Activated naive CD8-positive, alpha-beta T cell treated with anti-CD3 and anti-CD28 coated beads, Interleukin-2, amount 50 U/mL, for 24 hours (primary cell): ENCODE measurements at regions not wholly inside any gene's neighbourhood (a gene's known extent, or its start where the extent isn't known, plus 50 kb on each side); places are given as distances from the start of the nearest gene placed in this dataset.

Experiments
- ATAC-seq: fragments of 150-1000 bp; cut with Tn5 transposase; one replicate; pipeline ENCODE4 v1.10.0; 2021
- DNase-seq: peaks from one replicate; pipeline ENCODE4 v3.0.0; 2021
- H3K27ac Mint-ChIP-seq: one replicate; pipeline ENCODE4 v1.8.0; 2021; ENCODE audit warnings: mild to moderate bottlenecking, mixed read lengths
- H3K27me3 Mint-ChIP-seq: one replicate; pipeline ENCODE4 v1.8.0; 2021; ENCODE audit warnings: mixed read lengths
- H3K36me3 Mint-ChIP-seq: one replicate; pipeline ENCODE4 v1.8.0; 2021; ENCODE audit warnings: low read depth, mixed read lengths
- H3K4me1 Mint-ChIP-seq: one replicate; pipeline ENCODE4 v1.8.0; 2021; ENCODE audit warnings: mixed read lengths
- H3K4me3 Mint-ChIP-seq: one replicate; pipeline ENCODE4 v1.8.0; 2021; ENCODE audit warnings: mild to moderate bottlenecking, moderate library complexity, mixed read lengths
- H3K9me3 Mint-ChIP-seq: one replicate; pipeline ENCODE4 v1.8.0; 2021; ENCODE audit warnings: mixed read lengths

- no peaks in the 10 kb centered on the region for H3K36me3 Mint-ChIP-seq
- no peaks in the 10 kb centered on the region for H3K4me1 Mint-ChIP-seq
- no peak for DNase-seq
- no peak overlapping the region for H3K4me3 Mint-ChIP-seq
- ATAC-seq = no peak
- no peak overlapping the region for H3K27ac Mint-ChIP-seq
- no peaks in the 10 kb centered on the region for H3K9me3 Mint-ChIP-seq
- H3K27me3 Mint-ChIP-seq = peaks cover 2% of the 10 kb centered on the region
Observed at GRCh38 chr22:47327241-47327640, 564.8 kb downstream of the TBC1D22A start.

- H3K4me3 Mint-ChIP-seq = no peak overlapping the region
- no peaks in the 10 kb centered on the region for H3K36me3 Mint-ChIP-seq
- H3K27ac Mint-ChIP-seq = no peak overlapping the region
- peaks cover 2% of the 10 kb centered on the region for H3K27me3 Mint-ChIP-seq
- no peaks in the 10 kb centered on the region for H3K4me1 Mint-ChIP-seq
- no peak for ATAC-seq
- DNase-seq = no peak
- H3K9me3 Mint-ChIP-seq = no peaks in the 10 kb centered on the region
Observed at GRCh38 chr22:47325249-47325648, 562.8 kb downstream of the TBC1D22A start.

DNA sequence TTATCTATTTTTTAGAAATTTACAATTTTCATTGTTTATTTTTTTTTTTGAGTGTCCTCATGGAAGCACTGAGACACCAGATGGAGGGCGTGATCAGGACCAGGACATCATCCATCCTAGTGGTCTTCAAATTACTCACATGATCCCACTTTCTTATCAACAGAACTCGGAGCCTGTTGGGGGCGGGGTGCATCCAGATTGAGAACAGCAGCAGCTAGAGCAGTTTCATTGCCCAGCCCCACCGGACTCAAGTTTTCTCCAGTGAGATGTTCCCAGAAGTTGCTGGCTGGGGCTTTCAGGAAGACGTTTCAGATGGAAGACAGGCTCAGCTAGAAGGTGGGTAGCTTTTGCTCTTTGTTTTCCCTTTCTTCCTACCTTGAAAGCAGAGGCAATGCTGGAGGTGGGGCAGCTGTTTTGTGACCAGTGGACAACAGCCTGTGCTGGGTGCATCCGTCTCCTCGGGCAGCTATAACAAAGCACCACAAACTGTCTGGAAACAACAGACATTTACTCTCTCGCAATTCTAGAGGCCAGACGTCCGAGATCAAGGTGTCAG lies 562.1 kb downstream of the TBC1D22A start:
- no peaks in the 10 kb centered on the region for H3K4me1 Mint-ChIP-seq

GRCh38 chr22:47323518-47323917 lies 561.1 kb downstream of the TBC1D22A start:
- Mint-ChIP-seq H3K9me3 (no peaks in the 10 kb centered on the region), H3K36me3 (no peaks in the 10 kb centered on the region), H3K27ac (no peak overlapping the region), H3K27me3 (peaks cover 6% of the 10 kb centered on the region), H3K4me1 (no peaks in the 10 kb centered on the region), H3K4me3 (no peak overlapping the region)
- ATAC-seq (no peak), DNase-seq (no peak)

More for the DNA sequence above, 562.1 kb downstream of the TBC1D22A start:
- DNase-seq (no peak), ATAC-seq (no peak)
- Mint-ChIP-seq H3K27me3 (peaks cover 3% of the 10 kb centered on the region), H3K4me3 (no peak overlapping the region), H3K9me3 (no peaks in the 10 kb centered on the region), H3K27ac (no peak overlapping the region), H3K36me3 (no peaks in the 10 kb centered on the region)

DNA sequence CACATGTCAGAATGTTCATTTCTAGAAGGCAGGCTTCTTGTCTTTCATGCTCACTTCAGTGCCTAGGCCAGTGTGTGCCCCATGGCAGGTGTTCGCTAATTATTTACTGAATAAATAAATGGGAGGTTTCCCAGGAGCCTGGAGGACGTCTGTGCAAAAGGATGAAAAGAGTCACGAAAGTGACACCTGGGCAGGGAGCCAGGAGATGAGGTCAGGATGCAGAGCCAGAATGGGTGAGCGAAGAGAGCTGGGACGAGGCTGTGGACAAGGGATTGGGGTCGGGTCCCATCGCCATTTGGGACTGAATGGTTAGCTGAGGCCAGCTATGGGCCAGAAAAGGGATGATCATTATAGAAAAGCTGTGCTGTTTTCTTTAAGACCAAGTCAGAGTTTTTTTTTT lies 560.4 kb downstream of the TBC1D22A start:
- Mint-ChIP-seq H3K27ac (no peak overlapping the region), H3K4me3 (no peak overlapping the region), H3K36me3 (no peaks in the 10 kb centered on the region), H3K27me3 (peaks cover 12% of the 10 kb centered on the region), H3K9me3 (no peaks in the 10 kb centered on the region), H3K4me1 (no peaks in the 10 kb centered on the region)
- ATAC-seq (no peak), DNase-seq (no peak)

DNA sequence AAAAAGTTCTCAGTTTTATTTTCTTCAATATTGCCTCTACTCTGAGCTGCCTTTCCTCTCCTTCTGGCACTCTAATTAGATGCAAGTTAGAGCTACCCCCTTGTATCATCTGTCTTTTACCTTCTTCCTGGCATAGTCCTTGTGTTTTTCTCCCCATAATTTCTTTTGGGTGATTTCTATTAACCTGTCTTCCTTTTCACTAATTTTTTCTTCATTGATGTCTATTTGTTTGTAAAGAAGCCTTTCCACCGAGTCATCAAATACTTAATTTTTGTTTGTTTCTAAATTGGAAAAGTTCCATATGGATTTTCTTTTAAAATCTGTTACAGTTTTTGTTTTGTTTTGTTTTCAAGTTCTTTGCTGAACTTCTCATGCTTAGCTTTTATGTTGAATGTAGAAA lies 558.1 kb downstream of the TBC1D22A start:
- no peak for ATAC-seq
- Mint-ChIP-seq H3K4me1 (no peaks in the 10 kb centered on the region), H3K36me3 (no peaks in the 10 kb centered on the region), H3K4me3 (no peak overlapping the region), H3K27ac (no peak overlapping the region), H3K9me3 (no peaks in the 10 kb centered on the region), H3K27me3 (peaks cover 18% of the 10 kb centered on the region)
- no peak for DNase-seq

GRCh38 chr22:47318041-47318737 lies 555.7 kb downstream of the TBC1D22A start:
- H3K4me1 Mint-ChIP-seq = no peaks in the 10 kb centered on the region
- no peak for DNase-seq
- no peak overlapping the region for H3K27ac Mint-ChIP-seq
- peaks cover 9% of the 10 kb centered on the region for H3K9me3 Mint-ChIP-seq
- ATAC-seq = no peak
- no peak overlapping the region for H3K4me3 Mint-ChIP-seq
- peaks cover 21% of the 10 kb centered on the region for H3K27me3 Mint-ChIP-seq
- H3K36me3 Mint-ChIP-seq = no peaks in the 10 kb centered on the region

DNA sequence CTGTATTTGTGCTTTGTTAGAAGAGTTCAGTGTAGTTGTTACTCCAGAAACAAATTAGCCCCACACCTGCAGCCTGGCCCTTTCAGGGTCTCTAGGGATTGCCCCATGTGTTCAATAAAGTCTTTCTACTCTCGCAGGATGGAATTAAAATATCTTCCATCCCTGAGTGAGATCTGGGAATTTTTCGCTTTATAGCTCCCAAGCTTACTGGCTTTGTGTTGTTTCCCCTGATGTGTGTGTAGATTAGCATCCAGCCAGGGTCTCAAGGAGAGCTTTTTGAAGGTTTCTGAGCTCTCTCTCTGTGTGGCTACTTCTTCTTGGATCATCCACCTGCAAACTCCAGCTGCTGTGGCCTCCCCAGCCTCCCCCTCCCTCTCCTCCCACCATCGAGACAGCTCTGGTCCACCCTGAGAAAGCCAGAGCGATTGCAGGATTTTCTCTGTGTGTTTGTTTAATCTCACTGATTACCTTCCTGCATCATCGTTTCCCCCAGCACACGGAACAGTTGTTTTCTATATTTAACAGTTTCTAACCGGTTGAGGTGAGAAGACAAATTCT lies 553.5 kb downstream of the TBC1D22A start:
- H3K27me3 Mint-ChIP-seq = peaks cover 23% of the 10 kb centered on the region
- ATAC-seq (no peak), DNase-seq (no peak)
- H3K4me1 Mint-ChIP-seq = no peaks in the 10 kb centered on the region
- H3K9me3 Mint-ChIP-seq = peaks cover 10% of the 10 kb centered on the region
- H3K4me3 Mint-ChIP-seq = no peak overlapping the region
- no peak overlapping the region for H3K27ac Mint-ChIP-seq
- H3K36me3 Mint-ChIP-seq = no peaks in the 10 kb centered on the region

- Mint-ChIP-seq H3K9me3 (peaks cover 19% of the 10 kb centered on the region), H3K36me3 (no peaks in the 10 kb centered on the region), H3K4me1 (no peaks in the 10 kb centered on the region), H3K4me3 (no peak overlapping the region), H3K27ac (no peak overlapping the region), H3K27me3 (peaks cover 7% of the 10 kb centered on the region)
- ATAC-seq (no peak), DNase-seq (no peak)
Observed at GRCh38 chr22:47310601-47311000, 548.2 kb downstream of the TBC1D22A start.

DNA sequence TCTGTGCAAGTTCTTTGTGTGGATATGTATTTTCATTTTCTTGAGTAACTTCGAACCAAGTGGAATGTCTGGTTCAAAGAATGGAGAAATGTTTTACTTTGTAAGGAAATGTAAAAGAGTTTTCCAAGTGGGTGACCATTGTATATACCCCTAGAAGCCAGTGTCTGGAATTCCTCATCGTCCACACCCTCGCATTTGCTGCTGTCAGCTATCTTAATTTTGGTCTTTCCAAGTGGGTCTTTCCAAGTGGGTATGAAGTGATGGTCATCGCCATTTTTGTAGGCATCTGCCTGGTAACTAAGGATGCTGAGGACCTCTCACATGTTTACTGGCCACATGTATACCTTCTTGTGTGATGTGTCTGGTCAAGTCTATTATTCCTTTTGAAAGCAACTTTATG lies 547.5 kb downstream of the TBC1D22A start:
- no peak for ATAC-seq
- no peak for DNase-seq
- Mint-ChIP-seq H3K27me3 (peaks cover 6% of the 10 kb centered on the region), H3K4me1 (no peaks in the 10 kb centered on the region), H3K27ac (no peak overlapping the region), H3K36me3 (no peaks in the 10 kb centered on the region), H3K4me3 (no peak overlapping the region), H3K9me3 (peaks cover 19% of the 10 kb centered on the region)

- Mint-ChIP-seq H3K27ac (no peak overlapping the region), H3K36me3 (no peaks in the 10 kb centered on the region), H3K4me3 (no peak overlapping the region), H3K27me3 (peaks cover 6% of the 10 kb centered on the region), H3K9me3 (peaks cover 19% of the 10 kb centered on the region), H3K4me1 (no peaks in the 10 kb centered on the region)
- DNase-seq (no peak), ATAC-seq (no peak)
Observed at GRCh38 chr22:47309476-47309875, 547.0 kb downstream of the TBC1D22A start.

DNA sequence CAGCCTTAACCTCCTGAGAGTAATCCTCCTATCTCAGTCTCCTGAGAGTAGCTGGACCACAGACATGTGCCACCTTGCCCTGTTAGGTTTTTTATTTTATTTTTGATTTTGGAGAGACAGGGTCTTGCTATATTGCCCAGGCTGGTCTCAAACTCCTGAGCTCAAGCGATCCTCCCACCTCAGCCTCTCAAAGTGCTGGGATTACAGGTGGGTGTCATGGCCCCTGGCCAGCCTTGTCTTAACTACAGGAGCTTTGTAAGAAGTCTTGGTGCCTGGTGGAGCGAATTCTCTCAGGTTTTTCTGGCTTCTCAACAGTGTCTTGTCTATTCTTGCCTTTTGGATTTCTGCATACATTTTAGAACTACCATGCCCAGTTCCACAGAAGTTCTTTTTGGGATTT lies 546.4 kb downstream of the TBC1D22A start:
- H3K4me1 Mint-ChIP-seq = no peaks in the 10 kb centered on the region
- H3K27me3 Mint-ChIP-seq = peaks cover 6% of the 10 kb centered on the region
- no peak for DNase-seq
- no peak for ATAC-seq
- no peaks in the 10 kb centered on the region for H3K36me3 Mint-ChIP-seq
- no peak overlapping the region for H3K27ac Mint-ChIP-seq
- no peak overlapping the region for H3K4me3 Mint-ChIP-seq
- H3K9me3 Mint-ChIP-seq = peaks cover 14% of the 10 kb centered on the region

DNA sequence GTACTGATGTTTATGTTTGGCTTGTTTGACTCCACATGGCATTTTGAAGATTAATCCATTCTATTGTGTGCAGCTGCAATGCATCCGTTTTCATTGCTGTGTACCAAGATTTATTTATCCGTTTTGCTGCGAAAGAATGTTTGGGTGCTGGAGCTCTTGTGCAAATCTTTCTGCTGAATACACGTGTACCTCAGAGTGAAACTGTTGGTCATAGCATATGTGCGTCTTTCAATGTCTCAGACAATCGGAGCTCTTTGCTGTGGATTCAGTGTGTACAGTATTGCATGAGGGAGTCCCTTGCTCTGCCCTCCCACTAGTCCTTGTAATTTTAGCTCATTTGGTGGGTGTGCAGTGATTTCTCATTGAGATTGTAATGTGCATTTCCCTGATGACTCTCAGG lies 545.4 kb downstream of the TBC1D22A start:
- Mint-ChIP-seq H3K4me1 (no peaks in the 10 kb centered on the region), H3K9me3 (peaks cover 9% of the 10 kb centered on the region), H3K27ac (no peak overlapping the region), H3K27me3 (peaks cover 1% of the 10 kb centered on the region), H3K4me3 (no peak overlapping the region), H3K36me3 (no peaks in the 10 kb centered on the region)
- DNase-seq = no peak
- ATAC-seq = no peak

GRCh38 chr22:47307326-47307725 lies 544.9 kb downstream of the TBC1D22A start:
- DNase-seq (no peak), ATAC-seq (no peak)
- no peak overlapping the region for H3K4me3 Mint-ChIP-seq
- no peaks in the 10 kb centered on the region for H3K4me1 Mint-ChIP-seq
- H3K27ac Mint-ChIP-seq = no peak overlapping the region
- no peaks in the 10 kb centered on the region for H3K36me3 Mint-ChIP-seq
- peaks cover 1% of the 10 kb centered on the region for H3K27me3 Mint-ChIP-seq
- peaks cover 9% of the 10 kb centered on the region for H3K9me3 Mint-ChIP-seq

DNA sequence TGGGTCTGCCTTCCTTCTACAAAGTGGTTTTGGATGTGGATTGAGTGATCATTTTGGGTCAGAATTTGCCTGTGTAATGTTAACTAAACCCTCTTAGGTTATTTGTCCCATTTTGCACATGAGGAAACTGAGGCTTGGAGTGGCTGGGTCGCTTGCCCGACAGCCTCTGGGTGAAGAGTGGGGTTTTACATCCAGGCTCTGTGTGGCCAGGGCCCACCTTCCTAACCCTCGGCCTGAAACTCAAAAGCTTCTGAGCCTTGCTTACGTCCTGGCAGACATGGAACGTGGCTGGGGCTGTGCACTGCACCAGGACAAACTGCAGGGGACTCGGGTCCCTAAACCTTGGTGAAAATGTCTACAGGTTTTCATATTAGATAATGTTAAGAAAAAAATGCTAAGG lies 542.4 kb downstream of the TBC1D22A start:
- DNase-seq = no peak
- ATAC-seq = no peak
- Mint-ChIP-seq H3K4me1 (no peaks in the 10 kb centered on the region), H3K9me3 (peaks cover 9% of the 10 kb centered on the region), H3K36me3 (no peaks in the 10 kb centered on the region), H3K4me3 (no peak overlapping the region), H3K27me3 (peaks cover 1% of the 10 kb centered on the region), H3K27ac (no peak overlapping the region)
